ENCODE measurements at regions not wholly inside any gene's neighbourhood (a gene's known extent, or its start where the extent isn't known, plus 50 kb on each side); places are given as distances from the start of the nearest gene placed in this dataset.

DNA sequence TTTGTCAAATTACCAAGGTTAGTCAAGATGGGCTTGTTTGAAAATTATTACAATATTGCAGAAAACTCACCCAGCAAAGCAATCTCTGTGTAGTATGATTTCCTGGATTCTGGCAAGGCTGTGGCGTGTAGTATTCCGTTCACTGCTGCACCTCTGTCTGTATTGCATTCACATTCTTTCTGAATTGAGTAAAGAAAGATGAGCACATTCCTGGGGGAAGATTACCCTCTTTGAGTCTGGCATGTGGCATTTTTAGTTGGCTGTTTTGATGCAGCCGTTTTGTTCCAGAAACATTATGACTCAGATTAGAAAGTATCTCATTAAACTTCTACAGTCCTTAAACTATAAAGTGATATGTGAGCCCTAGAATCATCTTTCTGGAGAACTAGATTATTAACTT is 197.7 kb downstream of the TENT4A start:
- TF ChIP-seq, protein P1, sequence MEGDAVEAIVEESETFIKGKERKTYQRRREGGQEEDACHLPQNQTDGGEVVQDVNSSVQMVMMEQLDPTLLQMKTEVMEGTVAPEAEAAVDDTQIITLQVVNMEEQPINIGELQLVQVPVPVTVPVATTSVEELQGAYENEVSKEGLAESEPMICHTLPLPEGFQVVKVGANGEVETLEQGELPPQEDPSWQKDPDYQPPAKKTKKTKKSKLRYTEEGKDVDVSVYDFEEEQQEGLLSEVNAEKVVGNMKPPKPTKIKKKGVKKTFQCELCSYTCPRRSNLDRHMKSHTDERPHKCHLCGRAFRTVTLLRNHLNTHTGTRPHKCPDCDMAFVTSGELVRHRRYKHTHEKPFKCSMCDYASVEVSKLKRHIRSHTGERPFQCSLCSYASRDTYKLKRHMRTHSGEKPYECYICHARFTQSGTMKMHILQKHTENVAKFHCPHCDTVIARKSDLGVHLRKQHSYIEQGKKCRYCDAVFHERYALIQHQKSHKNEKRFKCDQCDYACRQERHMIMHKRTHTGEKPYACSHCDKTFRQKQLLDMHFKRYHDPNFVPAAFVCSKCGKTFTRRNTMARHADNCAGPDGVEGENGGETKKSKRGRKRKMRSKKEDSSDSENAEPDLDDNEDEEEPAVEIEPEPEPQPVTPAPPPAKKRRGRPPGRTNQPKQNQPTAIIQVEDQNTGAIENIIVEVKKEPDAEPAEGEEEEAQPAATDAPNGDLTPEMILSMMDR (IDR thresholded peaks at IDR 0.05; ENCODE audit: poor library complexity) = no peak
- no peak for TF ChIP-seq EZH2phosphoT487 (IDR thresholded peaks at IDR 0.05; ENCODE audit: low read depth, severe bottlenecking, unreplicated experiment)
